Activated CD4-positive, alpha-beta T cell treated with anti-CD3 and anti-CD28 coated beads for 1 hour (primary cell): ENCODE measurements at regions not wholly inside any gene's neighbourhood (a gene's known extent, or its start where the extent isn't known, plus 50 kb on each side); places are given as distances from the start of the nearest gene placed in this dataset.

ENCODE experiments used
- DNase-seq: peaks from one replicate; pipeline ENCODE4 v3.0.0-alpha.2; 2020

DNA sequence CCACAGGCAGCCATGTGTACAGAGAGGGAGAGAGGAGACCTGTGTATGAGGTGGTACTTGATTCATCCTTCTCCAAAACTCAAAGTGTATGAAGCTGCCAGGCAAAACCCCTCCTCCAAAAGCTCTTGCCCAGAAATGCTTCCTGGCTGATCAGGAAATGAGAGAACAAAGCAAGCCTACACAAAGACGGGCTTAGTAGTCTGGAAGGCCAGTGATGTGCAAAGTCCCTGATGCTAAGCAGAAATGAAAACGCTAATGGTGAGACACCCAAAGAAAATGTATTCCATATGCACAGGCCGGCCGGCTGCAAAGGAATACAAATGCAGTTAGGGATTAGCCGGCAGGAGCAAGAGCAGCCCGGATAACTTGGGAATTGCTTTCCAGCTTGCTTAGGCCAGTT, 234.9 kb upstream of the CADM1 start:
- DNase-seq = no peak

DNA sequence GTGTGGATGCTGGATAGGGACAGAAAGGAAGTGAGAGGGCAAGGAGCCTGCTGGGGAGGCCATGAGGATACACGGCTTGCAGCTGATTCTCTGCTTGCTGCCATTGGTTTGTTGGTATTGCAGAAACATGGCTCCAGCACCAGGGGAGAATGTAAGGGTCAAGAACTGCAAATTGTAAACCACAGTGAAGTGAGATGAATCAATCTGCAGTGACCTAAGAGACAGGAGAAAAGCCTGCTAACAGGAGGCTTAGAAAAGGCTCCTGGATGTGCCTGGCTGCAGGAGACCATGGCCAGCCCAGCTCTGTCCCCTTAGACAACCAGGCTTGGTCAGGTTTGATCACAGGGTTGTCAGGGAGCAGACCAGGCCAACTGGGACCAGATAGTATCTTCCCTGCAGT, 233.7 kb upstream of the CADM1 start:
- DNase-seq = no peak

DNA sequence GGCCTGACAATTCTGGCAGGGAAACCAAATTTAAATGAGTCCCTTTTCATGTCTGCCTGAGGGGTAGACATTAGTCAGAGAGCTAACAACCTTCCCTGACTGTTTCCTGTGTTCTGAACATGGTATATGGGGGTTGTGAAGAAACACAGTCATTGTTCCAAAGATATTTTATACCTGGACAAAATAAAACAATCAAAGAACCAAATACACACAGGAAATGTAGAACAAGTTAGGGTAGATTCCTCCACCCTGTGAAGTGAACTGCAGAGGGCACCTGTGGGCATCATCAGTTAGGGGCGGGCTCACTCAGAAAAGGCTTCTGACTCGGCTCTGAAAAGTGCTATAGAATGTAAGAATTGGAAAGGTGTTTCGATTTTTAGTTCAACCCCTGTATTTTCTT, 231.9 kb upstream of the CADM1 start:
- no peak for DNase-seq

DNA sequence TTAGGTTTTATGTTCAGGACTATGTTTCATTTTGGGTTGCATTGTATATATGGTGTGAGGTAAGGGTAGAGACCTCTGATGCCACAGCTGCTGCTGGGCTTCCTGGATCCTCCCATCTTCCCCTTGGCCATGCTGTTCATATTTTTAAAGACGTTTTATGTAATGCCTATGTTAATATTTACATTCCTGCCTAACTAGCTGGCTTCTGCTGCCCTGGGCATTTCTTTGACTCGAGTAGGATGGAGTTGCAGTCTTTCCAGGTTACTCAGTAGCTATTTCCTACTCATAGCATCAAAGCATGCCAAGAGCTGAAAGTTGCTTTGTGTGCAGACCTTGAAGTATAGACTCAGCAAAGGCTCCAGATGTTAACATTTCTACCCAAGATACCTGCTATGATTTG, 220.5 kb upstream of the CADM1 start:
- no peak for DNase-seq

DNA sequence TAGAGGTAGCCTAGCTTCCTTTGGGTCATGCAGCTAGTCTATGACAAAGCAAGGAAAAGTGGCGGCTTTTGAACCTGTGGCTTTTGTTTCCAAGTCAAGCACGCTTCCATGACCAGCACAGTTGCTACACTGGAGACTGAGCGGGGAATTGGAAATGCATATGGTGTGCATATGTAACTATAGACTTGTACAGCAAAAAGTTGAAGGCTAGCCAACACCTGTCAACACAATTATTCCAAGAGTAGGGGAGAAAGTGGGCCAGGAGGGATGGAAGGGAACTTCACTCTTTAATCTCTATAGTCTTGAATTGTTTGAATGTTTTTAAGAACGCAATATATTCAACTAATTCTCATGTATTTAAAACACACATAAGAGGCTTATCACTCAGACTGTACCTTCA, 218.5 kb upstream of the CADM1 start:
- DNase-seq = no peak

DNA sequence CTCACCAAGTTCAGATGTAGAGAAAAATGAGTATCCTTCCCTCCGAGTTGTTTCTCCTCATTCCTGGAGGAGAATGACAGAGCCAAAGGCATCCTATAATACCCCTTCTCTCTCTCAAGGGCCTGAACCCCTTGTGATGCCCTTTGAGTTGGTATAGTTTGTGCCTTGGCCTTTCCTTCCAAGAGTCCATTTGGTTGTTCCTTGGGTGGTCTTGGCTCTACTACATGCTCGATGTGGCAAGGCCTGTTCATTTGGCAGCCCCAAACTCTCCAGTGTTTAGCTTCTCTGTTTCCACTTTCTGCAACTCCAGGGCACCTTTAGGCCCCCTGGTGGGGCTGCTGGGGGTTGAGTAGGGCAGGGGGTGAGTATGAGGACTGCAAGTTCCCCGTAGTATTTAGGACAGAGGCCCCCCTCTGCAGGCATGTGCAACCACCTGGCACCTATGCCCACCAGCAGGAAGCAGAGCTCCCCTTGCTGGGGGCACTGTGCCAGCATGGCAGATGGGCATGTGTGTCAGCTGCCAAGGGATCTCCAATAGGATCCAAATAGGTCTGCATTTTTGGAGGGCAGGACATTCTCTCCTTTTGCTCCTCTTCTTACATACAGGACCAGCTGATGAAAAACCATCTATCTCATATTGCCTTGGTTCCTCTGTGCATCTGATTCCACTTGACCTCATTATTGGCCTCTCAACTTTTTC, 217.2 kb upstream of the CADM1 start:
- DNase-seq = no peak

DNA sequence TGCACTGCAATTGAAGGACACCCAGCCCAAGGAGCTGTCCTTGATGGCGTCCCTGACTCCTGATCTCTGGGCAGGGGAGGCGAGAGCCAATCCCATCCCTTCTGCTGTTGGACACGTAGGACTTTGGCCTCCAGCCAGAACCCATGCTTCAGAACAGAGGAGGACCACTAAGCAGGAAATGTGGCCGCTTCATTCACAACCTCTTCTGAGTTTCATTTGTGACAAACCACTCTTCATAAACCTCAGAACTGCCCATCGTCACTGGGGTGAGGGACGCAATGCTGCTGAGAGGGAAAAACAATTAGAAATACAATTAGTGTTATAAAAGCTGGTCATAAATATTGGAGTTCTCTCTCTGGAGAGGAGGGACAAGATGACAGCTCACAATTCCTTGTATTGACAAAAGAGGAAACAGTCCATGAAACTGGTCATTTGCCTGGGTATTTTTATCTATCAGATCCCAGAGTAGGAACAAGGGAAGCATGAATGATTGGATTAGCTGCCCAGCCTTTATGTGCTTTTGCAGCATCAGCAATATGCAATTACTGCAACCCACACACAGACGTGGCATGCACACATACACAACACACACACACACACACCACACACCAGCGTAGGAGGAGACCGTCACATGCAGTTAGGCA, 216.5 kb upstream of the CADM1 start:
- DNase-seq = no peak

DNA sequence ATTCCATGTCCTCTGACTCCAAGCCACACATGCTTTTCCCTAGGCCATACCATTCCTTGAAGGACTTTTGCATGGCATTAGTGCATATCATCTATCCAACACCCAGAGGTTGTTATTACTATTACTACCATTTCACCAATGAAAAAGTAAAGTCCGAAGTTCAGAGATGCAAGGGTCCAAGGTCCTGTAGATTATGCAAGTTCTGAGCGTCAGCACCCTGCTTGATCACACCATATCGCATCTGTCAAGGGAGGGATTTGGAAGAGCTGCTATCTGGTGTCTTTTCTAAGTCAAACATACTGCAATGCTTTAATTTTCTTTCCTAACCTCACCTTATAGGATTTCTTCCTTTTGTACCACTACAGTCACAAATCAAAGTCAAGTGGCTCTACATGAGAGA, 214.7 kb upstream of the CADM1 start:
- no peak for DNase-seq

DNA sequence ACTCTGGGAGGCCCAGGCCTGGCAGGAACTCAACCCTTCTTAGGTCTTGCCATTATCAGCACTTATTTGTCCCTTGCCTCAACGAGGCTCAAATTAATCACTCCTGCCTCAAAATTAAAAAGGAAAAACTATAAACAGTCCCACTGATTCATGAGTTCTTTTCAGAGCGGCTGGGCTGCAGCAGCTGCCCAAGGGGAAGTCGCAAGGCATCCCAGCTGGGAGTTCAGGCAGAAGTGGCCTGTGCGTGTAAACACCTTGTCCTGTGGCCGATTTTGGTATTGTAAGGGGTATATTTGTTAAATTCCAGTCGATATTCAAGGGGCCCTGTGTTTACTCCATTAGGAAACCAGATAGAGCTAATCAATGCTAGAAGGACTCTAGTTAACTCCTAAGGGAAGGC, 213.9 kb upstream of the CADM1 start:
- no peak for DNase-seq

DNA sequence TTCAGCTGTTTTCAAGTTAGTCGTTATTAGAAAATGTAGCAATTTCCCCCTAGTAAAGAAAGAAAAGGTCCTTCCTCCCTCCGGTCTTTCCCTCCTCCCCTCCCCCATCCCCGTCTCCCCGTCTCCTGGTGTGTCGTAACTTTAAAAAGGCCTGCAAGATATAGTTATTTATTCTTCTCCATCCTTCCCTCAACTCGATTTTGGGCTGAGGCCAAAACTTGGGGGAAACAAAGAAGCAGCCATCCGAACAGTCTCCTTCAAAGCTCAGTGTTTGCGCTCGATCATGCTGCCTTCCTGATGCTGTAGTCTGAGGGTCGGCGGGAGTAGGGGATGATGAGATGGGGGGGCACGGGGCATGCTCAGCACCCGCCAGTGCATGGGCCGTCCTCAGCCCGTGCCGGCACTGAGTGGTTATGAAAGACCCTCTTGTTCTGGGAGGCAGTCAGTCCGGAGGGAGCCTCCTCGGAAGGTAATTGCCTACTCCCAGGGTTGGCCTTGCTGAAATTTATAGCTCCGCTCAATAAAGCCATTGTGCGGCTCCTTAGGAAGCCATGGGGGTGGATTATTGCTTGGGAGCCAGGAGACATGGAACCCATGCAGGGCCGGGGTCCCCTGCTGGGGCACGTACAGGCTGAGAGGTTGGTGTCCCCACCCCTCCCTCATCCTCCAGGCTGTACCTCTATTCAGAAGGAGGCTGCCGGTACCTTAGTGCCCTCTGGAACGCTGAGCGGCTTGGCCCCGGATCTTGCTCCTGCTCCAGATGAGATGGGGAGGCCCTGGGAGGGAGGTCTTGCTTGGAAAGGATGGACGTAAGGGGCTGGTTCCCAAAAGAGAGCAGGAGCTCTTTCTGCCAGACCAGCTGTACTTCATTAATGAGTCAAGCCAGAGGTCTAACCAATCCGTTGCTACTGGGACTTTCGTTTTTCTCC, 212.7 kb upstream of the CADM1 start:
- no peak for DNase-seq

DNA sequence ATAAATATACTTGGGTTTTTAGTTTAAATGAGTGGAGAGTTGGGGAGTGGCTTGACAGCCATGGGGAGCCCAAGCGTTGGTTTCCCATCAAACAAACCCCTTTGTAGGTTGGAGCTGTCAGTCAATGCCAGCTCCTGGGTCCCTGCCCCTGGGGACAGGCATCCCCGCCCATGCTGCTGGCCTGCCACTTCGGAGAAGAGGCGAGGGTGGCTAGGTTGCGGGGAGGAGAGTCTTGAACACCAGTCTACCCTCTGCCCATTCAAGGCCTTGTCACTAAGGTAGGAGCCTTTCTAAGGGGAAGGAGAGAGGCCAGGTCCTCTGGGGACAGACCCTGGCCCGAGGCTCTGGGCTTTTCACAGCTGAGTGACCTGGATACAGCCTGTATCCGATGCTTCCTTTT, 211.9 kb upstream of the CADM1 start:
- no peak for DNase-seq

DNA sequence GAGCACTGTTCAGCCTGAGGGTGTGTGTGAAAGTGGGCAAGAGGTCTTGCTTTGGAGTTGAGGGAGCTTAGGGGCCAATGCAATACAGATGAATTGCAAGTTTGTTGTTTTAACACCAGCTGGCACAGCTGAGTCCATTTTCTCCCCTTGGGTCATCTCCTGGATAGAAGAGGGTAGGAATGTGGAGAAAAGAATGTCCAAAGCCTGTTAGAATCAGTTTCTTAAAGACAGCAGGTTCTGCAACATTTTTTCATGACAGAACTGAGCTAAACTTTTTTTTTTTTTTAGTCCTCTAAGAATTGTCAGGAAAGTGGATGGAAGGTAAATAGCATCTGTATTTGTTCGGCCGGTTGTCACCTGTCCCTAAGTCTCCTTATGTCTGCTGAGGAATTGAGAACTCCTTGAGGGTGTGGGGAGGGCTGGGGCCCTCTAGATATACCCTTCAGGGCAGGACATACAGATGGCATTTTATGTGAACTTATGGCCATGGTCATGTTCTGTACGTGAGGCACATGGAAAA, 211.1 kb upstream of the CADM1 start:
- DNase-seq = no peak

DNA sequence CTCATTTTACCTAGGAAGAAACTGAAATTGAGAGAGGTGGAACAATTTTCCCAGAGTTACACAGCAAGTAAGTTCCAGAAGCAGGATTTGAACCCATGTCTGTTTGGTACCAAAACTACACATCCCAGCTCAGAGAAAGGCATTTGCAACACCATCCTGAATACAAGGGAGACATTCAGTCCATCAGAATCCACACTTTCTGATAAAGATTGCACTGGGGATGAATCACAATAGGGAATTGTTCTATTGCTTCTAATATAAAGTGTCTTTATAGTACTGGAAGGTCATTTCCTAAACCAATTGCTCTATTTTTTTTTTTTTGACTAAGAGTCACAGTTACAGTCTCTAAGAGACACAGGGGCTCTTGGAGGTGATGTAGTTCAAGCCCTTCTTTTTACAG, 208.1 kb upstream of the CADM1 start:
- no peak for DNase-seq

DNA sequence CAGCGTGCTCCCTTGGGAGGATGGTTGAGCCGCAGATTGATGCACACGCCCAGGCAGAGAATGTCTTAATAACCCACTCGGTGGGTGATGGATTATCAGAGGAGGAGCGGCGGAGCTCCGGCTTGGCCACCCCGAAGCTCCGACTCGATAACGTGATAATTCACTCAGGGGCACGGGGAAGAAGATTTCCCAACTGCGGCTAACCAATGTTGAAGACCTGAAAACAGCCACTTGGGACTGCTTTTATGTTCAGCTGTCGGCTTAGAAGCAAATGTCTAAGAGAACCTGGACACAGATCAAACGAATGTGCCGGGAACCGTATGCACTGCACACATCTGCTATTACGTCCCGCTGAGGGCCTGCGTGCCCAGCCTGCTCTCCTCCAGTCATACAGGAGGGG, 206.8 kb upstream of the CADM1 start:
- DNase-seq = no peak

DNA sequence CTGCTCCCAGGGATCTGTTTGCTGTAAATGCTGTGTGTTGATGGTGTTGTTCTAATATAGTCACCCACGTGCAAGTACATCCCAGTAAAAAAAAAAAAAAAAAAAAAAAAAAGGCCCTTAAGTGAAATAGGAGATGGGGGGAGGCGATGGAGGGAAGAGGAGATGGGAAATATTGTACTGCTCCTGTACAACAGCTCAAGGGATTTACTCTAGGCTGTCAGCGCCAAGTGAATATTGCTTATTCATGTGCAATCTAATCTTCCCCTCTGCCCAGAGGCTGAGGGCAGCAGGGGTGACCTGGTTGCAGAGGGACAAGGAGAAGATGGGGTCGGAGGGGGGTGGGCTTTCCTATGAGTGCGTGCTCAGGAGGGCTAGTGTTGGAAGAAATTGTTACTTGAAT, 206.2 kb upstream of the CADM1 start:
- DNase-seq = no peak

DNA sequence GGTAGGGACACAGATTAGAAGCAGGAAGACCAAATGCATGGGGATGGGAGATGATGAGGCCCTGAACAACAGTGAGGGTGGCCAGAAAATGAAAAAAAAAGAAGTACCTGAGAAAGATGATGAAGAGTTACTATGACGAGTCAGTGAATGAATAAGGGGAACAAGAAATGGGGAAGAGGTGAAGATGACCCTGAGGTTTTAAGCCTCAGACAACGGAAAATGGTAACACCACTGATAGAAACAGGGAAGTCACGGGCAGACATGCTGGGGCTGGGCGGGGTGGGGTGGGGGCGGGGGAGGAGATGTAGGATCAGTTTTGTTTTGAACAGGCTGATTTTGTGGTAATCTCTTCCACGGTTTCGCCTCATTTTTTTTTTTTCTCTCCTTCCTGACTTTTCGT, 205.1 kb upstream of the CADM1 start:
- DNase-seq = no peak

DNA sequence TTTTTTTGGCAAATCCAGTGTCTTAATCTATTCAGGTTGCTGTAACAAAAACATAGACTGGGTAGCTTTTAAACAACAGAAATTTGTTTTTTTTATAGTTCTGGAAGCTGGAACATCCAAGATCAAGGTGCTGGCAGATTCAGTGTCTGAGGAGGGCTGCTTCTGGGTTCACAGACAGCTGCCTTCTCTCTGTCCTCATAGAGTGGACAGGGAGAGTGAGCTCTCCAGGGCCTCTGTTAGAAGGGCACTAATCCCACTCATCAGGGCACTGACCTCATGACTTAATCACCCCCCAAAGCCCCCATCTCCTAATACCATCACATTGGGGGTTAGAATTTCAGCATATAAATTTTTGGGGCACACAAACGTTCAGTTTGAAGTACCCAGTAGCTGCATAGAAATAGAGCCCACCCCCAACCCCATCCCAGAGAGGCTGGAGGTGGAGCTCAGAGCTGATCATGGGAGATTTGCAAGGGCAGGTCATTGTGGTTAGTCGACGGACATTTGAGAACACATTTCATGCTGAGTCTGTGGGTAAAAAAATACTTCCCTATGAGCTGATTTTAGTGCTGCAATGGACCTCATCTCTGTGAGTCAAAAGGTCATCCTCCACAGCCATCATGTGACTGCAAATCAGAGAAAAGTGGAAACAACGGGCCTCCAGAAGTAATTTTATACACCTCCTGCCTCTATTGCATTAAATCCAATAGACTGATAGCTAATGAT, 203.1 kb upstream of the CADM1 start:
- DNase-seq = no peak

DNA sequence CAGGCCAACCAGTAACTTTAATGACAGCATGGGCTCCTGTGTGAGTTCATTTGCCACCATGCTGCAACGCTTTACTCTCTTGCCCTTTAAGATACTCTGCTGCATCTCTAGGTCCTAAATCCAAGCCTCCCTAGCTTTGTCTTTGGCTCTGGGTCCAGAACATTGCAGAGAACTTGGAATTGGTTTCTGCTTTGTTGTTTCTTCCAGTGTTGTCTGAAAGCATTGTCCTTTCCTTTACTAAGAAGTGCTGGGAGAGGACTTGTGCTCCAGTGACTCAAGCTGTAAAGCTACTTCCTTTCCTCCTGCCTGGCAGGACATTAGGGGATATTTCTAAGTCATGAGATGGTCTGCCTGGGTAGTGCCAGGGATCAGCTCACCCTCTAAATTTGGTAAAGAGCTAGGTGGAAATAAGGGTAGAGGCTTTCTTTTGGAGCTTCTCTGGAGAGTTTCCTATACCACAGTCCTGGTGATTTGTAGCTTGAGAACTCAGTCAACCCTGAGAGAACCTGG, 202.5 kb upstream of the CADM1 start:
- no peak for DNase-seq

DNA sequence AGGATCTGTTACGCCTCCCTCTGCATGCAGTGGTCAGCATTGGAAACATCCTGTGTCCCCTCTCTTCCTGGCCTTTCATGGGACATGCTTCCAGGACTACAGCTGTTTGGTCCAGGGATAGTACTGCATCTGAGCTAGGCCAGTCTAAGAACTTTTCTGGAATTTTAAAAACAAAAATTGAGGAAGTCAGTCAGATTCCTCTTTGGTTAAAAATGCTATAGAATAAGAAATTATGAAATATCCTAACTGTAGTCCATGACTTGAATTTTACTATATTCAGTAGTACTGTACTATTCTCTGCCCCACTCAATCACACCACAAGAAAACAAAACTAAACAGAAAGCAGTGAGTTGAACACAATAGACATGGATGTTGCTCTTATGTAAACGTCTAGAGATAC, 201.0 kb upstream of the CADM1 start:
- DNase-seq = no peak

DNA sequence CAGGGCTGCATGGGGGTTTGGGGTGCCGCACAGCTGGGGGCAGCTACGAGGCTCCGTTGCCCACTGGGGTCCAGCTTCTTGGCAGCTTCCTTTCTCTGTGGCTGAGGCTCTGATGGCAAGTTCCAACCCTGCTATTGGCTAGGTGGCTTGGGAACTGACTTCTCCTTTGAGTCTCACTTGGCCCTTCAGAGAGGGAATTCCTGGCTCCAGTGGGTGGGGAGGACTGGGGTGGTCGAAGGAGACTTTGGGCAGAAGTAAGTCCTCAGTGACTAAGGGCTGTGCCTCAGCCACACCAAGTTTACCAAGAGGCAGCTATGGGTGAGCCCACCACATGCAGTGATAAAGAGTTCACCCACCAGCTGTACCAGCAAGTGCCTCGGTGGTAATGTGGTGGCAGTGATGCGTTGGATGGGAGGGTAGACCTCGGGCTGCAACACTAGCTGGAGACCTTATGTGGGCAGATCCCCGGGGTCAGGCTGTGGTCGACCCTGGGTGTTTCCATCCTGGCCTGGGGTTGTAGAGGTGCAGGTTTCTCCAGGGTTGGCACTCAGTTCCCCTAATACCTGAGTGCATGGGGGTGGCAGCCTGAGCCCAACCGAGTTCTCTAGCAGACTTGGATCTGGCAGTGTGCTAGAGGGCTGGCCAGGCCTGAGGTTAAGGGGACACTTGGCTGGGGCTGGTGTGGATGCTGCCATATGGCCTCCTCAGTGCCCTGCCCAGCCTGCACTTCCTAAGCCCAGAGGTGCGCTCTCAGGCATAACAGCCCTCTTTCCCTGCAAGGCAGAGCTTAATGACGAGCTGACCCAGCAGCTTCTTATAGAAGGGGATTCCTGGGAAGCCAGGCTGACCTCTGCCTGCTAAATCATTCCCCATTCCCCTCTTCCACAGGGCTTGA, 197.0 kb upstream of the CADM1 start:
- no peak for DNase-seq

DNA sequence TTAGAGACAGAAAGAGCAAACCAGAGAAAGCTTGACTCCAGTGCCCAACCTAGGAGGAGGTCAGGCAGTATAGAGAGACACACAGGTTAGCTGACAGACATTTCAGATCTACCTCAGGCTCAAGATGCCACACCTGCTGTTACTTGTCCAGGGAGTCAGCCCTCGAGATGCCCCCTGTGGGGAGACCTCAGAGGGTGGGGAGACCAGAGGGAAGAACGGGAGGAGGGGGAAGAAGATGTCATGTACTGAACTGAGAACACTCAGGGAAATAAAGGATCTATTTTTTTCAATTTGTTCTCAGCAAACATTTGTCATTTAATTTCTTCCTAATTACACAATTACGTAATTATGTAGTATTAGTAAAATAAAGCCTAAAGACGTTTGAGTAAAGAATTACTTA, 196.3 kb upstream of the CADM1 start:
- DNase-seq = no peak

DNA sequence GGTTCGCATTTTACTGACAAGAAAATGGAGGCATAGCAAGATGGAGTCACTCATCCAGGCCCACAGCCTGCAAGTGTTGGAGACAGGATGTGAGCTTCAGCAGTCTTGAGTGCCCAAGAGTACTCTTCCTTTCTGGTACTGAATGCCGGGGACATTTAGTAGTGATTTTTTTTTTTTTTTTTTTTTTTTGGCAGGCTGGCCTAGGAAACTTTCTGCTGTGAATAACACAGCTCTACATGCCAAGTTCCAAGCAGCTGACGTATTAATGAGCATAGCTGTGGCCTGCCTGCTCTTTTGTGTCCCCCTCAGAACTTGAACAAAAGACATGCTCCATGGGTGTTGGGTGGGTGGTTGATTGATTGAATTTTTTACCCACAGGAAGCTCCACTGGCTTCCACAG, 195.5 kb upstream of the CADM1 start:
- no peak for DNase-seq
